ENCODE measurements at regions not wholly inside any gene's neighbourhood (a gene's known extent, or its start where the extent isn't known, plus 50 kb on each side); places are given as distances from the start of the nearest gene placed in this dataset.

DNA sequence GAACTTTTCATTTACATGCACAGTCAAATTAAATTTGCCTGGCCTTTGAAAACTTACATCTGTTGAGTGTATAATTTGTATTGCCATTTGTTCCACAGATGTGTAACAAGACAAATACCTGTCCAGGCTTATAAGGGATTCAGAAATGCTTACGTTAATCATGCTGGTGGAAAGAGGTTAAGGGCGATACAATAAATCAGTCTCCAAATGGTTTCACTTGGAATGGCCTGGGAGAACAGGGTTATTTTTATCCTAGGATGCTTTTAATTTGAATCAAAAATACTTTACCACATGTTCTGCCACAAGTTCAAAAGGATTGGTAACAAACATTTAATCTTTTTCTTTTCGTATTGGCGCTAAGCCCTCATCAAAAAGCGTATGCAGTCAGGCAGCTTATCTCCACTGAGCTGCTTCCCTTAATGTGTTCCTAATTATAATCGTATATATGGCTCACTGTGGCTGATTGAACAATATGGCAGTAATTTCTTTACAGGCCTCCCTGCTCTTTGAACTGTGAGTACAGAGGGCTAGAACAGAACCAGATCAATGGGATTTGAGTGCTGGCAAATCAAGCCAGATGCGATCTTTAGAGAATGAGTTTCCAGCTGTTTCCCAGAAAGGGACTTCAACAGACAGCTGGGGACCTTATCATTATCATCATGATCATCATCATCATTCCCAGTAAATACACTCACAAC lies 425.7 kb downstream of the SPRY2 start:
- TF ChIP-seq, protein P1, sequence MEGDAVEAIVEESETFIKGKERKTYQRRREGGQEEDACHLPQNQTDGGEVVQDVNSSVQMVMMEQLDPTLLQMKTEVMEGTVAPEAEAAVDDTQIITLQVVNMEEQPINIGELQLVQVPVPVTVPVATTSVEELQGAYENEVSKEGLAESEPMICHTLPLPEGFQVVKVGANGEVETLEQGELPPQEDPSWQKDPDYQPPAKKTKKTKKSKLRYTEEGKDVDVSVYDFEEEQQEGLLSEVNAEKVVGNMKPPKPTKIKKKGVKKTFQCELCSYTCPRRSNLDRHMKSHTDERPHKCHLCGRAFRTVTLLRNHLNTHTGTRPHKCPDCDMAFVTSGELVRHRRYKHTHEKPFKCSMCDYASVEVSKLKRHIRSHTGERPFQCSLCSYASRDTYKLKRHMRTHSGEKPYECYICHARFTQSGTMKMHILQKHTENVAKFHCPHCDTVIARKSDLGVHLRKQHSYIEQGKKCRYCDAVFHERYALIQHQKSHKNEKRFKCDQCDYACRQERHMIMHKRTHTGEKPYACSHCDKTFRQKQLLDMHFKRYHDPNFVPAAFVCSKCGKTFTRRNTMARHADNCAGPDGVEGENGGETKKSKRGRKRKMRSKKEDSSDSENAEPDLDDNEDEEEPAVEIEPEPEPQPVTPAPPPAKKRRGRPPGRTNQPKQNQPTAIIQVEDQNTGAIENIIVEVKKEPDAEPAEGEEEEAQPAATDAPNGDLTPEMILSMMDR (optimal IDR thresholded peaks at IDR 0.05 in 1 of 3, IDR thresholded peaks at IDR 0.05 in 1 of 3, conservative IDR thresholded peaks at IDR 0.05 in 1 of 3; ENCODE audit: extremely low read depth in 1 of 3, insufficient read depth in 2 of 3, low read length in 3 of 3): no peak
- TF ChIP-seq EZH2 (IDR thresholded peaks at IDR 0.05; ENCODE audit: low read length): no peak

Measured in keratinocyte (primary cell).